NCI-H748 (cell line): ENCODE measurements at regions not wholly inside any gene's neighbourhood (a gene's known extent, or its start where the extent isn't known, plus 50 kb on each side); places are given as distances from the start of the nearest gene placed in this dataset.
A peak's percentile ranks its signal among the peaks of the same experiment; 100 is the strongest.
"Not testable (repeated sequence)": the region's sequence is repeated elsewhere in the genome, so short reads cannot be mapped to it uniquely, and the experiment has no call there.

Experiments
- DNase-seq: peaks from one replicate; lab custom pipeline; 2025; ENCODE audit not compliant: unreplicated experiment; lab: John Stamatoyannopoulos, UW

- peak; percentile 5 for DNase-seq
Observed at GRCh38 chr22:22061085-22062077, 78.8 kb upstream of the TOP3B start.

- peak; percentile 26 for DNase-seq
Observed at GRCh38 chr22:22060200-22061084, 77.9 kb upstream of the TOP3B start.

GRCh38 chr22:22059291-22060002 lies 76.9 kb upstream of the TOP3B start:
- DNase-seq: no peak

- no peak for DNase-seq
Observed at GRCh38 chr22:22058633-22059290, 76.2 kb upstream of the TOP3B start.

GRCh38 chr22:22057617-22058378 lies 75.2 kb upstream of the TOP3B start:
- DNase-seq: no peak

- not testable (repeated sequence) for DNase-seq
Observed at GRCh38 chr22:22056809-22057594, 74.4 kb upstream of the TOP3B start.

- not testable (repeated sequence) for DNase-seq
Observed at GRCh38 chr22:22052548-22053139, 70.1 kb upstream of the TOP3B start.

- DNase-seq: not testable (repeated sequence)
Observed at GRCh38 chr22:22051032-22051431, 68.4 kb upstream of the TOP3B start.

- DNase-seq: no peak
Observed at GRCh38 chr22:22050141-22050775, 67.7 kb upstream of the TOP3B start.

- DNase-seq: no peak
Observed at GRCh38 chr22:22049684-22050083, 67.1 kb upstream of the TOP3B start.

- no peak for DNase-seq
Observed at GRCh38 chr22:22048981-22049531, 66.5 kb upstream of the TOP3B start.

GRCh38 chr22:22048318-22048942 lies 65.8 kb upstream of the TOP3B start:
- no peak for DNase-seq

GRCh38 chr22:22047776-22048175 lies 65.2 kb upstream of the TOP3B start:
- DNase-seq: no peak

GRCh38 chr22:22047266-22047665 lies 64.7 kb upstream of the TOP3B start:
- no peak for DNase-seq

- DNase-seq: no peak
Observed at GRCh38 chr22:22046370-22046769, 63.8 kb upstream of the TOP3B start.

- no peak for DNase-seq
Observed at GRCh38 chr22:22045571-22046335, 63.2 kb upstream of the TOP3B start.

- no peak for DNase-seq
Observed at GRCh38 chr22:22044153-22044552, 61.6 kb upstream of the TOP3B start.
